ENCODE measurements at regions not wholly inside any gene's neighbourhood (a gene's known extent, or its start where the extent isn't known, plus 50 kb on each side); places are given as distances from the start of the nearest gene placed in this dataset.

DNA sequence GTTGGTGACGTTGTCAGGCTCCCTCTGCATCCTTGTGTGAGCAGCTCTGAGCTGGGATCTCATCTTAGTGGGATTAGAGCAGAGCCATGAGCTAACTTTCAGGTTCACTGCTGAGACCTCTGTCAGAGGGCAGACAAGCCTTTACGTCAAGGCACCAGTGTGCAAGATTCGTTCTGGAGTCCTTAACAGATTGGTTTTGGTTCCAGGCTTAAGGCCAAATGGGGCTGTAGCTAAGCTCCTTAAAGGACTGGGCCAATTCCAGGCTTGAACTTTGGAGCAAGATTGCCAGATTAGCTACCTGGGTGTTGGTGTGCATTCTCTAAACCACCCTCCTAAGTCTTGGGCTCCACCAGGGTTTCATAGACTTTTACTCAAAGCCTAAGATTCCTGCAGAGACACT, 52.6 kb upstream of the PDC start:
- WGBS (ENCODE audit: insufficient coverage, insufficient replicate concordance, low lambda C conversion rate, missing lambda C conversion rate) = 78% methylated on average over 3 of the region's 3 CpGs
- in situ Hi-C loops (cut with MboI) (no loop called here), intact Hi-C loops (cut with micrococcal nuclease; ENCODE audit: unreplicated experiment) (no loop called here)
- ChIA-PET CTCF (interaction anchor here (1.2 kb wide), 3 partner anchors 11 to 560 kb away, joined by 3 to 4 read pairs (median 4); no protein-coding TSS in a partner anchor), POLR2A (no interaction called here), SMC1A (ENCODE audit: uncharacterized antibody, unreplicated experiment) (interaction anchor here (0.8 to 1.2 kb wide), 4 partner anchors 11 to 92 kb away, joined by 3 to 4 read pairs (median 3); no protein-coding TSS in a partner anchor), RAD21 (ENCODE audit: unreplicated experiment) (interaction anchor here (0.6 kb wide), 1 partner anchor 26 kb away, joined by 3 read pairs; no protein-coding TSS in a partner anchor)
- Histone ChIP-seq H4K20me1 (ENCODE audit: control insufficient read depth, insufficient read depth) (no peaks in the 10 kb centered on the region), H3K4me2 (ENCODE audit: control insufficient read depth, insufficient read depth) (no peak overlapping the region), H3K9ac (ENCODE audit: control insufficient read depth, insufficient read depth, low read length) (no peak overlapping the region), H3K27me3 (replicated peaks in 1 of 2; ENCODE audit: control insufficient read depth in 2 of 2, insufficient read depth in 2 of 2, low read length in 1 of 2) (no peaks in the 10 kb centered on the region), H2AFZ (ENCODE audit: control insufficient read depth, low read depth, low read length) (peak overlapping the region; percentile 5; the same call in 1 of the 2 replicates), H3K79me2 (ENCODE audit: control insufficient read depth, insufficient read depth, low read length) (no peaks in the 10 kb centered on the region), H3K9me3 (replicated peaks; ENCODE audit: control insufficient read depth, insufficient read depth, low read length) (no peaks in the 10 kb centered on the region), H3K4me1 (ENCODE audit: control insufficient read depth, insufficient read depth, low read length) (peaks cover 13% of the 10 kb centered on the region), H3K27ac (ENCODE audit: control insufficient read depth, insufficient read depth) (no peak overlapping the region), H3K4me3 (no peak overlapping the region), H3K36me3 (ENCODE audit: control insufficient read depth in 2 of 2, insufficient read depth in 2 of 2, low read length in 1 of 2) (no peaks in the 10 kb centered on the region)
- FAIRE-seq (no peak), DNase-seq (ENCODE audit: low read depth, low spot score) (no peak), ATAC-seq (no peak)
- TF ChIP-seq NBN (IDR thresholded peaks at IDR 0.05) (no peak), KAT2A (conservative IDR thresholded peaks at IDR 0.05; ENCODE audit: control insufficient read depth, low read depth, low read length) (no peak), ZNF24 (IDR thresholded peaks at IDR 0.05) (no peak), RELB (IDR thresholded peaks at IDR 0.05; ENCODE audit: low read depth) (no peak), ZNF217 (IDR thresholded peaks at IDR 0.05) (no peak)
- TF ChIP-seq, protein P1, sequence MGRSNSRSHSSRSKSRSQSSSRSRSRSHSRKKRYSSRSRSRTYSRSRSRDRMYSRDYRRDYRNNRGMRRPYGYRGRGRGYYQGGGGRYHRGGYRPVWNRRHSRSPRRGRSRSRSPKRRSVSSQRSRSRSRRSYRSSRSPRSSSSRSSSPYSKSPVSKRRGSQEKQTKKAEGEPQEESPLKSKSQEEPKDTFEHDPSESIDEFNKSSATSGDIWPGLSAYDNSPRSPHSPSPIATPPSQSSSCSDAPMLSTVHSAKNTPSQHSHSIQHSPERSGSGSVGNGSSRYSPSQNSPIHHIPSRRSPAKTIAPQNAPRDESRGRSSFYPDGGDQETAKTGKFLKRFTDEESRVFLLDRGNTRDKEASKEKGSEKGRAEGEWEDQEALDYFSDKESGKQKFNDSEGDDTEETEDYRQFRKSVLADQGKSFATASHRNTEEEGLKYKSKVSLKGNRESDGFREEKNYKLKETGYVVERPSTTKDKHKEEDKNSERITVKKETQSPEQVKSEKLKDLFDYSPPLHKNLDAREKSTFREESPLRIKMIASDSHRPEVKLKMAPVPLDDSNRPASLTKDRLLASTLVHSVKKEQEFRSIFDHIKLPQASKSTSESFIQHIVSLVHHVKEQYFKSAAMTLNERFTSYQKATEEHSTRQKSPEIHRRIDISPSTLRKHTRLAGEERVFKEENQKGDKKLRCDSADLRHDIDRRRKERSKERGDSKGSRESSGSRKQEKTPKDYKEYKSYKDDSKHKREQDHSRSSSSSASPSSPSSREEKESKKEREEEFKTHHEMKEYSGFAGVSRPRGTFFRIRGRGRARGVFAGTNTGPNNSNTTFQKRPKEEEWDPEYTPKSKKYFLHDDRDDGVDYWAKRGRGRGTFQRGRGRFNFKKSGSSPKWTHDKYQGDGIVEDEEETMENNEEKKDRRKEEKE (IDR thresholded peaks at IDR 0.05) = no peak
- no TSS peak for BruUV-seq (replicated peaks)
